ENCODE measurements at regions not wholly inside any gene's neighbourhood (a gene's known extent, or its start where the extent isn't known, plus 50 kb on each side); places are given as distances from the start of the nearest gene placed in this dataset.
"Not testable (repeated sequence)": the region's sequence is repeated elsewhere in the genome, so short reads cannot be mapped to it uniquely, and the experiment has no call there.

DNA sequence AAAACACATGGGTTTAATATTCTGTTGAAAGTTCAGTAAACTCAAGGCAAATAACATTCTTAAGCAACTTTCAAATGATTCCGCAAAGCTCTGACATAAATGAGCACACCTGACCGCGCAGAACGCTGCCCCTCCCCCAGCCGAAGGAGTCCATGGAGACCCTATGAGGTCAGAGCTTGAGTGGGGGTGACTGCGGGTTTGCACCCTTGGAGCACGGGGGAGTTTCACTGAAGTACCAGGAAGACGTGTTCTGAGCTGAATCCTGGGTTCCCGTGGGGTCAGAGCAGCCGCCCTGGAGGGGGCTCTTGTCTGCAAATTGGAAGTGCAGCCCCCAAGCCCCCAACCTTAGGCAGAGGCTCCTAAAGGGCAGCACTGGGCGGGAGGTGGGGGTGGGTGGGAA is 324.1 kb upstream of the SFSWAP start:
- no peaks in the 10 kb centered on the region for H3K9me3 ChIP-seq (ENCODE audit: low read depth, low read length)
- TF ChIP-seq, protein P1, sequence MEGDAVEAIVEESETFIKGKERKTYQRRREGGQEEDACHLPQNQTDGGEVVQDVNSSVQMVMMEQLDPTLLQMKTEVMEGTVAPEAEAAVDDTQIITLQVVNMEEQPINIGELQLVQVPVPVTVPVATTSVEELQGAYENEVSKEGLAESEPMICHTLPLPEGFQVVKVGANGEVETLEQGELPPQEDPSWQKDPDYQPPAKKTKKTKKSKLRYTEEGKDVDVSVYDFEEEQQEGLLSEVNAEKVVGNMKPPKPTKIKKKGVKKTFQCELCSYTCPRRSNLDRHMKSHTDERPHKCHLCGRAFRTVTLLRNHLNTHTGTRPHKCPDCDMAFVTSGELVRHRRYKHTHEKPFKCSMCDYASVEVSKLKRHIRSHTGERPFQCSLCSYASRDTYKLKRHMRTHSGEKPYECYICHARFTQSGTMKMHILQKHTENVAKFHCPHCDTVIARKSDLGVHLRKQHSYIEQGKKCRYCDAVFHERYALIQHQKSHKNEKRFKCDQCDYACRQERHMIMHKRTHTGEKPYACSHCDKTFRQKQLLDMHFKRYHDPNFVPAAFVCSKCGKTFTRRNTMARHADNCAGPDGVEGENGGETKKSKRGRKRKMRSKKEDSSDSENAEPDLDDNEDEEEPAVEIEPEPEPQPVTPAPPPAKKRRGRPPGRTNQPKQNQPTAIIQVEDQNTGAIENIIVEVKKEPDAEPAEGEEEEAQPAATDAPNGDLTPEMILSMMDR (IDR thresholded peaks at IDR 0.05; ENCODE audit: extremely low read depth, low read depth, low read length) = no peak

DNA sequence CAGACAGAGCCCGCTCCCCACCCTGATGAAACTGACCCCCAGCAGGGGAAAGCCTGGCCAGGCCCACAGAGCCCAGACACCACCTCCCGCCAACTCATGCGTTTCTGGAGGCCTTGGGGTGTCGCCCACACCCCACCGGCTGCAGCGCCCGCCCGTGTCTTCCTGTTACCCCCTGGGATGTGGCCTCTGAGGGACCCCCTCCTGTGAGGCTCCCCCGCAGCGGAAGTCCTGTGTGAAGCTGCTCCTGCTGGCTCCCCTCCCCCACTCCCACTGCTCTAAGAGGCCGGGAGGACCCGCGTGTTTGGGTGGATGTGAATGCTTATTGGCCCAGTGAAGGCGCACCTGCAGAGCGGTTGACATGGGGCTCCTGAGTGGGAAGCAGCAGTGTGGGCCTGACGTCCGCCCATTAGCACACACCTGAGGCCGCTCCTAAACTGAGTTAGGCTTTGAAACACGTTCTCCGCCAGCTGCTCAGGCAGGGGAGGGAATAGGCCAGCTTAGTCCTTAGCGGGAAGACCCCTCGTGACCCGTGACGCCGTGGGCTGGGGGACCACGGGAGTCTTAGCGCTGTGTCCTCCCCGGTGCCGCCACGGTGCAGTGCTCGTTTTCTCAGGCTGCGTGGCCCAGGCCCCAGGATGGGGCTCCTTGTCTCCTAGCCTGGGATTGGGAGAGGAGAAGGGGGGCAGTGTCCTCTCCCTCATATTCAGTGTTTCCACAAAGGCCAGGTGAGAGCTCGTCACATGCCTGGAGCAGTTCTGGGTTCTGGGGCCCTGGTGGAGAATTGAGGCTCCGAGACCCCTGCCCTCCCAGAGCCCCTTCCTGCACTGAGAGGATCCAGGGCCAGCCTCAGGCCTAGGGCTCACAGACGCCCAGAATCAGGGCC is 323.4 kb upstream of the SFSWAP start:
- Histone ChIP-seq H3K27ac (ENCODE audit: low read depth, low read length) (no peak overlapping the region), H3K4me3 (ENCODE audit: insufficient read depth, low read length) (no peak overlapping the region), H3K4me1 (ENCODE audit: insufficient read depth, low read length) (no peaks in the 10 kb centered on the region), H3K79me2 (ENCODE audit: insufficient read depth, low read length) (no peaks in the 10 kb centered on the region), H4K20me1 (ENCODE audit: insufficient read depth, low read length) (no peaks in the 10 kb centered on the region), H3K9me3 (ENCODE audit: low read depth, low read length) (no peaks in the 10 kb centered on the region), H3K36me3 (ENCODE audit: insufficient read depth, low read length) (no peaks in the 10 kb centered on the region), H2AFZ (ENCODE audit: low read length) (no peak overlapping the region), H3K4me2 (ENCODE audit: insufficient read depth, low read length) (no peak overlapping the region), H3K27me3 (ENCODE audit: insufficient read depth, low read length) (no peaks in the 10 kb centered on the region)
- TF ChIP-seq, protein P1 (IDR thresholded peaks at IDR 0.05; ENCODE audit: extremely low read depth, low read depth, low read length) = no peak
- peak; percentile 81 for DNase-seq (ENCODE audit: insufficient read length, low spot score, missing footprints)

More for the DNA sequence above, 324.1 kb upstream of the SFSWAP start:
- H3K4me3 ChIP-seq (ENCODE audit: insufficient read depth, low read length) = no peak overlapping the region
- no peak overlapping the region for H2AFZ ChIP-seq (ENCODE audit: low read length)
- no peak overlapping the region for H3K4me2 ChIP-seq (ENCODE audit: insufficient read depth, low read length)
- no peak overlapping the region for H3K27ac ChIP-seq (ENCODE audit: low read depth, low read length)
- DNase-seq (ENCODE audit: insufficient read length, low spot score, missing footprints) = peak; percentile 76
- H3K79me2 ChIP-seq (ENCODE audit: insufficient read depth, low read length) = no peaks in the 10 kb centered on the region
- H3K27me3 ChIP-seq (ENCODE audit: insufficient read depth, low read length) = no peaks in the 10 kb centered on the region
- no peaks in the 10 kb centered on the region for H4K20me1 ChIP-seq (ENCODE audit: insufficient read depth, low read length)
- no peaks in the 10 kb centered on the region for H3K36me3 ChIP-seq (ENCODE audit: insufficient read depth, low read length)
- H3K4me1 ChIP-seq (ENCODE audit: insufficient read depth, low read length) = no peaks in the 10 kb centered on the region

DNA sequence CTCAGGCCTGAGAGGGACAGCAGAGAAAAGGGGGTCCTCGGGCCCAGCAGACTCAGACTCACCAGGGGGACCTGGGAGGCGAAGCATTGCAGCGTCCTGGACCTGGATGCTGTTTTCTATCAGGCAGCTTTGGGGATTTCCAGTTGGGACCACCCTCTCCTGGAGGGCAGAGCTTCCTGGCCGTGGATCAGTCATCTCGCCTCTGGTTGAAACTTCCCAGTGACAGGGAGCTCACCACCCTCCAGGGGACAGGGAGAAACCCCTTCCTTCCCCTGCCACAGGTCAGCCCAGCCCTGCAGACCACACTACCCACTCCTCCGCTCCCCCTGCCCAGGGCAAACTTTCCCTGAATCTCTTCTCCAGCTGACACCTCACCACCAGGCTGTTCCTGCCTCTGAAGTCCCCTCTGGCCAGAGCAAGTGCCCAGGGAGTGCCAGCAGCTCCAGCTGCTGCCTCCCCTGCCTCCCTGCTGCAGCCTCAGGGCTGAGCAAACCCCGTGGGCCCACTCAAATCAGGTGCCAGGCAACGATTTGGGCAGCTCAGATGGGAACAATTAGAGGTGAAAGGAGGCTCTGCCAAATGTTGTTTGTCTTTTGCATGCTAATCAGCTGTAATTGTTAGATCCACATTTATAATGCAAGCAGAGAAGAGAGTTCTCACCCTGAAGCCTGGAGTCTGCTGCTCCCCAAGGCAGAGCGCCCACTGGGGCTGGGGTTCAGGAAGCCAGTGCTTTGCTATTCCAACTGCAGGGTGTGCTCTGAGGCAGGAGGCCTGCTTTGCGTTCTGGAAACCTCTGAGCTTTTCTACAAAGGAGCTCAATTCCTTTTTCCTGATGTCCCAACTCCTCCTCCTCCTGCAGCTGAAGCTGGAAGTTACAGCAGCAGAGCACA is 322.5 kb upstream of the SFSWAP start:
- not testable (repeated sequence) for H3K27ac ChIP-seq (ENCODE audit: low read depth, low read length); H3K79me2 ChIP-seq (ENCODE audit: insufficient read depth, low read length); H3K27me3 ChIP-seq (ENCODE audit: insufficient read depth, low read length); H3K36me3 ChIP-seq (ENCODE audit: insufficient read depth, low read length); H3K4me1 ChIP-seq (ENCODE audit: insufficient read depth, low read length); H2AFZ ChIP-seq (ENCODE audit: low read length); H3K4me2 ChIP-seq (ENCODE audit: insufficient read depth, low read length); H3K9me3 ChIP-seq (ENCODE audit: low read depth, low read length); H3K4me3 ChIP-seq (ENCODE audit: insufficient read depth, low read length); H4K20me1 ChIP-seq (ENCODE audit: insufficient read depth, low read length)
- peak; percentile 70 for DNase-seq (ENCODE audit: insufficient read length, low spot score, missing footprints)

DNA sequence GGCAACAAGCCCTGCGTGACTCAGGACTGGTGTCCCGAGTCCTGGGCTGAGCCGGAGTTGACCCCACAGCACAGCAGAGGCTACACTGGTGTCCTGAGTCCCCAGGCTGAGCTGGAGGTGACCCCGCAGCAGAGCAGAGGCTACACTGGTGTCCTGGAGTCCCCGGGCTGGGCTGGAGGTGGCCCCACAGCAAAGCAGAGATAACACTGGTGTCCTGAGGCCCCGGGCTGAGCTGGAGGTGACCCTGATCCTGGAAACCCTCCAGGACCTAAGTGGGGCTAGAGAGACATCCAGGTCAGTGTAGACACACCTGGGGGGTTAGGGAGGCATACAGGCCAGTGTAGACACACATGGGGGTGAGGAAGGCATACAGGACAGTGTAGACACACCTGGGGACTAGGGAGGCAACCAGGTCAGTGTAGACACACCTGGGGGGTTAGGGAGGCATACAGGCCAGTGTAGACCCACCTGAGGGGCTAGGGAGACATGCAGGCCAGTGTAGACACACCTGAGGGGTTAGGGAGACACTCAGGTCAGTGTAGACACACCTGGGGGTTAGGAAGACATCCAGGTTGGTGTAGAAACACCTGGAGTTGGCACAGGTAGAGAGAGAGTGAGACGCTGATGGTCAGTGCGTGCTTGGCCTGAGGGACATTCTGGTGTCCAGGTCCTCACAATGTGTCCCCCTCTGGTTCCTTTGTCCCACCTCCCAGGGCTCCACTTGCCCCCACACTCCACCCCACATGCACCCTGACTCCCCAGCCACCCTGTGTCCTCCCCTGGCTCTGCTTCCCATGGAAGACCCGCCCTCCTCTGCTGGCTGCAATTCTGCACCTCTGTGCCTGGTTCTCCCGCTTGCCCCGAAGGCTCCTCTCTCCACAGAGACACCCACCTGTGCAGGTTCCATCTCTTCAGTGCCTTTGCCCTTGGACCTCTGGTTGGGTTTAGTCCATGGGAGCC is 321.6 kb upstream of the SFSWAP start:
- Histone ChIP-seq H2AFZ (ENCODE audit: low read length) (no peak overlapping the region), H3K4me2 (ENCODE audit: insufficient read depth, low read length) (no peak overlapping the region), H3K27ac (ENCODE audit: low read depth, low read length) (no peak overlapping the region), H3K9me3 (ENCODE audit: low read depth, low read length) (no peaks in the 10 kb centered on the region), H3K4me3 (ENCODE audit: insufficient read depth, low read length) (no peak overlapping the region), H3K4me1 (ENCODE audit: insufficient read depth, low read length) (no peaks in the 10 kb centered on the region), H4K20me1 (ENCODE audit: insufficient read depth, low read length) (no peaks in the 10 kb centered on the region), H3K36me3 (ENCODE audit: insufficient read depth, low read length) (no peaks in the 10 kb centered on the region), H3K79me2 (ENCODE audit: insufficient read depth, low read length) (no peaks in the 10 kb centered on the region), H3K27me3 (ENCODE audit: insufficient read depth, low read length) (no peaks in the 10 kb centered on the region)
- TF ChIP-seq, protein P1 (IDR thresholded peaks at IDR 0.05; ENCODE audit: extremely low read depth, low read depth, low read length) = no peak
- peak; percentile 39 for DNase-seq (ENCODE audit: insufficient read length, low spot score, missing footprints)

All from osteoblast (primary cell).